H1 (cell line): ENCODE measurements at regions not wholly inside any gene's neighbourhood (a gene's known extent, or its start where the extent isn't known, plus 50 kb on each side); places are given as distances from the start of the nearest gene placed in this dataset.

Experiments used
- BACH1 ChIP-seq: IDR thresholded peaks from 2 replicates; pipeline ENCODE4 v1.6.1; 2012; ENCODE audit warnings: low read length, improper control_type of control experiment
- CHD7 ChIP-seq: fragments of 300-600 bp; sonication (generic); IDR thresholded peaks from 2 replicates; pipeline ENCODE4 v1.7.1; 2012; ENCODE audit warnings: low read length, moderate library complexity, mild to moderate bottlenecking, inconsistent platforms; ENCODE audit not compliant: insufficient replicate concordance
- FOSL1 ChIP-seq: IDR thresholded peaks from 2 replicates; pipeline ENCODE4 v1.6.1; 2011; ENCODE audit warnings: mild to moderate bottlenecking, low read depth, low read length, moderate library complexity; ENCODE audit not compliant: insufficient read depth
- HDAC2 ChIP-seq, 2 experiments: fragments of 300-600 bp in 1 of 2; sonication (generic) in 1 of 2; IDR thresholded peaks; 2 replicates each; pipeline ENCODE4 v1.6.1; 2011 to 2012; ENCODE audit warnings: low read depth in 2 of 2, low read length in 2 of 2, mild to moderate bottlenecking in 2 of 2, moderate library complexity in 2 of 2, borderline replicate concordance in 1 of 2, inconsistent platforms in 1 of 2
- HDAC6 ChIP-seq: IDR thresholded peaks from one replicate; pipeline ENCODE4 v1.7.1; 2012; ENCODE audit warnings: low read depth, mild to moderate bottlenecking, inconsistent platforms, low read length, moderate library complexity
- JUND ChIP-seq: IDR thresholded peaks from 2 replicates; pipeline ENCODE4 v1.6.1; 2011; ENCODE audit warnings: mild to moderate bottlenecking, improper control_type of control experiment, low read length
- KDM1A ChIP-seq: fragments of 200-600, 300-600 bp; sonication (generic); IDR thresholded peaks from 2 replicates; pipeline ENCODE4 v1.7.1; 2016; ENCODE audit warnings: mild to moderate bottlenecking, low read length, borderline replicate concordance
- NANOG ChIP-seq: IDR thresholded peaks from 2 replicates; pipeline ENCODE4 v1.6.1; 2011; ENCODE audit warnings: low read length, low read depth, mild to moderate bottlenecking, inconsistent platforms; ENCODE audit not compliant: insufficient read depth, poor library complexity, severe bottlenecking
- RNF2 ChIP-seq: fragments of 200-900, 300-1000 bp; sonication (generic); IDR thresholded peaks from 2 replicates; pipeline ENCODE4 v1.7.1; 2016; ENCODE audit warnings: borderline replicate concordance, low read depth, mild to moderate bottlenecking, antibody characterized with exemption, low read length; ENCODE audit not compliant: poor library complexity, severe bottlenecking; ENCODE audit errors: missing control alignments
- TEAD4 ChIP-seq: IDR thresholded peaks from 2 replicates; pipeline ENCODE4 v1.6.1; 2012; ENCODE audit warnings: low read depth, low read length, inconsistent platforms, mixed read lengths
- TF ChIP-seq, protein P1 (sequence below): IDR thresholded peaks from 2 replicates; pipeline ENCODE4 v1.6.1; 2012; ENCODE audit warnings: inconsistent platforms

DNA sequence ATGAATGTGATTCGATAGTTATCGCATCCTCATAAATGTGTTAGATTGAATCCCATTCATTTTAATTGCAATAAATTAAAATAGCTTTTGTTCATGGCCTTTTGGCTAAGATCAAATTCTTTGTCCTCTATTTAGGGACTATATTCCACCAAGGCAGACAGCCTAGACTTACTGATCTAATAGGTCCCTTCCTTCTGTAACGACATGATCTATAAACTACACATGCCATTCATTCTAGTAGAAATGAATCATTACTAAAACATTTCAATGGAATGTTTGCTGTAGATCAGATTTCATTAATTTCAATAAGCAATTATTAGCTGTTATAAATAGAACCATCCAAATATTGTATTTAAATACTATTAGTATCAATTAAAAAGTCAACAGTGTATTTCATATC, 526.6 kb upstream of the KLHL1 start (continued):
- TF ChIP-seq CHD7, result no peak
- TF ChIP-seq HDAC6, result no peak
- TF ChIP-seq TEAD4, result no peak
- no peak for TF ChIP-seq FOSL1
- no peak for TF ChIP-seq JUND
- no peak for TF ChIP-seq BACH1
- TF ChIP-seq HDAC2 (IDR thresholded peaks at IDR 0.05; ENCODE audit: borderline replicate concordance in 1 of 2, low read depth in 2 of 2, low read length in 2 of 2), result no peak
- TF ChIP-seq RNF2, result no peak
- TF ChIP-seq KDM1A, result no peak
- TF ChIP-seq, protein P1, sequence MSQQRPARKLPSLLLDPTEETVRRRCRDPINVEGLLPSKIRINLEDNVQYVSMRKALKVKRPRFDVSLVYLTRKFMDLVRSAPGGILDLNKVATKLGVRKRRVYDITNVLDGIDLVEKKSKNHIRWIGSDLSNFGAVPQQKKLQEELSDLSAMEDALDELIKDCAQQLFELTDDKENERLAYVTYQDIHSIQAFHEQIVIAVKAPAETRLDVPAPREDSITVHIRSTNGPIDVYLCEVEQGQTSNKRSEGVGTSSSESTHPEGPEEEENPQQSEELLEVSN, result no peak
- TF ChIP-seq NANOG, result no peak
